HEK293 (cell line): ENCODE measurements at regions not wholly inside any gene's neighbourhood (a gene's known extent, or its start where the extent isn't known, plus 50 kb on each side); places are given as distances from the start of the nearest gene placed in this dataset.

Experiments
- FEZF1 ChIP-seq: fragments of 450-650 bp; formaldehyde crosslinking; IDR thresholded peaks from 2 replicates; pipeline ENCODE4 v1.5.1; 2016; ENCODE audit warnings: missing biosample characterization, missing genetic modification characterization
- TCF7L2 ChIP-seq: IDR thresholded peaks from 2 replicates; pipeline ENCODE4 v1.6.1; 2011; ENCODE audit warnings: low read depth, mild to moderate bottlenecking, inconsistent platforms, low read length, moderate library complexity, borderline replicate concordance
- YY1 ChIP-seq: fragments of 450-650 bp; formaldehyde crosslinking; IDR thresholded peaks from 2 replicates; pipeline ENCODE4 v1.5.1; 2018; ENCODE audit warnings: missing biosample characterization, missing genetic modification characterization
- ZNF157 ChIP-seq: fragments of 450-650 bp; formaldehyde crosslinking; IDR thresholded peaks from 2 replicates; pipeline ENCODE4 v1.5.1; 2016; ENCODE audit warnings: missing biosample characterization, missing genetic modification characterization
- ZNF19 ChIP-seq: fragments of 450-650 bp; formaldehyde crosslinking; IDR thresholded peaks from 2 replicates; pipeline ENCODE4; 2016; ENCODE audit warnings: missing biosample characterization, missing genetic modification characterization, low read depth
- ZNF274 ChIP-seq, 2 experiments: fragments of 200-500 bp in 1 of 2; fragments of 450-650 bp in 1 of 2; sonication (Bioruptor generic) in 1 of 2; formaldehyde crosslinking in 1 of 2; IDR thresholded peaks; 2 replicates each; pipeline versions ENCODE4 v1.5.1 to v1.6.1; 2014 to 2016; ENCODE audit warnings: borderline replicate concordance in 1 of 2, inconsistent platforms in 1 of 2, low read length in 1 of 2, missing biosample characterization in 1 of 2, missing genetic modification characterization in 1 of 2
- ZNF311 ChIP-seq: fragments of 450-650 bp; formaldehyde crosslinking; IDR thresholded peaks from 2 replicates; pipeline ENCODE4 v1.5.1; 2017; ENCODE audit warnings: missing biosample characterization, missing genetic modification characterization, borderline replicate concordance
- ZNF404 ChIP-seq: fragments of 450-650 bp; formaldehyde crosslinking; IDR thresholded peaks from 2 replicates; pipeline ENCODE4 v1.5.1; 2017; ENCODE audit warnings: missing biosample characterization, missing genetic modification characterization
- TF ChIP-seq, protein P1 (sequence below): fragments of 450-650 bp; formaldehyde crosslinking; IDR thresholded peaks from 2 replicates; pipeline ENCODE4 v1.5.1; 2016; ENCODE audit warnings: missing biosample characterization, missing genetic modification characterization
- TF ChIP-seq, protein P2 (sequence below): fragments of 450-650 bp; formaldehyde crosslinking; IDR thresholded peaks from 2 replicates; pipeline ENCODE4 v1.5.1; 2016; ENCODE audit warnings: missing biosample characterization, missing genetic modification characterization
- TF ChIP-seq, protein P3 (sequence below): fragments of 450-650 bp; formaldehyde crosslinking; IDR thresholded peaks from 2 replicates; pipeline ENCODE4 v1.5.1; 2016; ENCODE audit warnings: missing biosample characterization, missing genetic modification characterization
- TF ChIP-seq, protein P4 (sequence below): fragments of 450-650 bp; formaldehyde crosslinking; IDR thresholded peaks from 2 replicates; pipeline ENCODE4 v1.5.1; 2016; ENCODE audit warnings: missing biosample characterization, missing genetic modification characterization, low read depth
- TF ChIP-seq, protein P5 (sequence below): fragments of 450-650 bp; formaldehyde crosslinking; IDR thresholded peaks from 2 replicates; pipeline ENCODE4 v1.5.1; 2016; ENCODE audit warnings: missing biosample characterization, missing genetic modification characterization
- TF ChIP-seq, protein P6 (sequence below): fragments of 450-650 bp; formaldehyde crosslinking; IDR thresholded peaks from 2 replicates; pipeline ENCODE4 v1.5.1; 2016; ENCODE audit warnings: missing biosample characterization, missing genetic modification characterization, low read depth

DNA sequence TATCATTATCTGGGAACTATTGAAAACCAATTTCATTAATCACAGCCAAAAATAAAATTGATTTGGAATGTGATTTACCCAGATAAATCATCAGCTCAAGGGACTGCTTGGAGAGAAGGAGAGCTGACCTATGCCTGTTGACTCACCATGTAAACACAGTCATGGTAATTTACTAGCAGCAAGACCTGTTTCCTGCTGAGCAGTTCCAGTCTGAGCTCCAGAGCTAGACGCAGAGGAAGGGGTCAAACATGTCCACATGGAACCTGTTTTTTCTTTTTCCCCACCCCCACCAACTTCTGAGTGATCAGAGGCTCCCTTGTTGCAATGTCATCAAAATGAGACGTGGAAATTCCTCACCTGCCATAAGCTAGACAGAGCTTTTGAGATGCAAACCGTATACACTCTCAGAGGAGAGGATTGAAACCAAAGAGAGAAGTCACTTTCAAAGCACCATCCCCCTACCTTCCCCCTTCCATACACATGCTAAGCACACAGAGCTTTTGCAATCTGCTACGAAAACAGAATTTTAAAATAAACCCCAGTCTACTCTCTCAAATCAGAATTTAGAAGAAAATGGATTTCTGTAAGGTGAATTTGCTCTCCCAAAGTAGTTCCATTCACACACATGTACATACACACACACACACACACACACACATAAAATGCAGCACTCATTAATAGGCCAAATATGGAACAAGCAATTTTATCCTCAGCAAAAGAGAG, 55.9 kb upstream of the PTGFRN start:
- TF ChIP-seq, protein P1, sequence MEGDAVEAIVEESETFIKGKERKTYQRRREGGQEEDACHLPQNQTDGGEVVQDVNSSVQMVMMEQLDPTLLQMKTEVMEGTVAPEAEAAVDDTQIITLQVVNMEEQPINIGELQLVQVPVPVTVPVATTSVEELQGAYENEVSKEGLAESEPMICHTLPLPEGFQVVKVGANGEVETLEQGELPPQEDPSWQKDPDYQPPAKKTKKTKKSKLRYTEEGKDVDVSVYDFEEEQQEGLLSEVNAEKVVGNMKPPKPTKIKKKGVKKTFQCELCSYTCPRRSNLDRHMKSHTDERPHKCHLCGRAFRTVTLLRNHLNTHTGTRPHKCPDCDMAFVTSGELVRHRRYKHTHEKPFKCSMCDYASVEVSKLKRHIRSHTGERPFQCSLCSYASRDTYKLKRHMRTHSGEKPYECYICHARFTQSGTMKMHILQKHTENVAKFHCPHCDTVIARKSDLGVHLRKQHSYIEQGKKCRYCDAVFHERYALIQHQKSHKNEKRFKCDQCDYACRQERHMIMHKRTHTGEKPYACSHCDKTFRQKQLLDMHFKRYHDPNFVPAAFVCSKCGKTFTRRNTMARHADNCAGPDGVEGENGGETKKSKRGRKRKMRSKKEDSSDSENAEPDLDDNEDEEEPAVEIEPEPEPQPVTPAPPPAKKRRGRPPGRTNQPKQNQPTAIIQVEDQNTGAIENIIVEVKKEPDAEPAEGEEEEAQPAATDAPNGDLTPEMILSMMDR: no peak
- TF ChIP-seq, protein P2, sequence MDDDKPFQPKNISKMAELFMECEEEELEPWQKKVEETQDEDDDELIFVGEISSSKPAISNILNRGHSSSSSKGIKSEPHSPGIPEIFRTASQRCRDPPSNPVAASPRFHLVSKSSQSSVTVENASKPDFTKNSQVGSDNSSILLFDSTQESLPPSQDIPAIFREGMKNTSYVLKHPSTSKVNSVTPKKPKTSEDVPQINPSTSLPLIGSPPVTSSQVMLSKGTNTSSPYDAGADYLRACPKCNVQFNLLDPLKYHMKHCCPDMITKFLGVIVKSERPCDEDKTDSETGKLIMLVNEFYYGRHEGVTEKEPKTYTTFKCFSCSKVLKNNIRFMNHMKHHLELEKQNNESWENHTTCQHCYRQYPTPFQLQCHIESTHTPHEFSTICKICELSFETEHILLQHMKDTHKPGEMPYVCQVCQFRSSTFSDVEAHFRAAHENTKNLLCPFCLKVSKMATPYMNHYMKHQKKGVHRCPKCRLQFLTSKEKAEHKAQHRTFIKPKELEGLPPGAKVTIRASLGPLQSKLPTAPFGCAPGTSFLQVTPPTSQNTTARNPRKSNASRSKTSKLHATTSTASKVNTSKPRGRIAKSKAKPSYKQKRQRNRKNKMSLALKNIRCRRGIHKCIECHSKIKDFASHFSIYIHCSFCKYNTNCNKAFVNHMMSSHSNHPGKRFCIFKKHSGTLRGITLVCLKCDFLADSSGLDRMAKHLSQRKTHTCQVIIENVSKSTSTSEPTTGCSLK (tag by site-specific recombination): no peak
- TF ChIP-seq, protein P3, sequence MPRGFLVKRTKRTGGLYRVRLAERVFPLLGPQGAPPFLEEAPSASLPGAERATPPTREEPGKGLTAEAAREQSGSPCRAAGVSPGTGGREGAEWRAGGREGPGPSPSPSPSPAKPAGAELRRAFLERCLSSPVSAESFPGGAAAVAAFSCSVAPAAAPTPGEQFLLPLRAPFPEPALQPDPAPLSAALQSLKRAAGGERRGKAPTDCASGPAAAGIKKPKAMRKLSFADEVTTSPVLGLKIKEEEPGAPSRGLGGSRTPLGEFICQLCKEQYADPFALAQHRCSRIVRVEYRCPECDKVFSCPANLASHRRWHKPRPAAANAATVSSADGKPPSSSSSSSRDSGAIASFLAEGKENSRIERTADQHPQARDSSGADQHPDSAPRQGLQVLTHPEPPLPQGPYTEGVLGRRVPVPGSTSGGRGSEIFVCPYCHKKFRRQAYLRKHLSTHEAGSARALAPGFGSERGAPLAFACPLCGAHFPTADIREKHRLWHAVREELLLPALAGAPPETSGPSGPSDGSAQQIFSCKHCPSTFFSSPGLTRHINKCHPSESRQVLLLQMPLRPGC (tag by site-specific recombination): peak; percentile 77; the same call in 1 of the 2 replicates
- TF ChIP-seq, protein P4, sequence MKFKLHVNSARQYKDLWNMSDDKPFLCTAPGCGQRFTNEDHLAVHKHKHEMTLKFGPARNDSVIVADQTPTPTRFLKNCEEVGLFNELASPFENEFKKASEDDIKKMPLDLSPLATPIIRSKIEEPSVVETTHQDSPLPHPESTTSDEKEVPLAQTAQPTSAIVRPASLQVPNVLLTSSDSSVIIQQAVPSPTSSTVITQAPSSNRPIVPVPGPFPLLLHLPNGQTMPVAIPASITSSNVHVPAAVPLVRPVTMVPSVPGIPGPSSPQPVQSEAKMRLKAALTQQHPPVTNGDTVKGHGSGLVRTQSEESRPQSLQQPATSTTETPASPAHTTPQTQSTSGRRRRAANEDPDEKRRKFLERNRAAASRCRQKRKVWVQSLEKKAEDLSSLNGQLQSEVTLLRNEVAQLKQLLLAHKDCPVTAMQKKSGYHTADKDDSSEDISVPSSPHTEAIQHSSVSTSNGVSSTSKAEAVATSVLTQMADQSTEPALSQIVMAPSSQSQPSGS (tag by site-specific recombination): no peak
- TF ChIP-seq TCF7L2 (no peak), FEZF1 (tag by site-specific recombination) (peak; percentile 72), ZNF404 (tag by site-specific recombination) (no peak), ZNF19 (tag by site-specific recombination) (no peak), ZNF157 (no peak), ZNF311 (tag by site-specific recombination) (no peak), ZNF274 (IDR thresholded peaks at IDR 0.05; ENCODE audit: low read length) (no peak), ZNF274 (tag by site-specific recombination; IDR thresholded peaks at IDR 0.05; ENCODE audit: borderline replicate concordance) (no peak), YY1 (no peak)
- TF ChIP-seq, protein P5, sequence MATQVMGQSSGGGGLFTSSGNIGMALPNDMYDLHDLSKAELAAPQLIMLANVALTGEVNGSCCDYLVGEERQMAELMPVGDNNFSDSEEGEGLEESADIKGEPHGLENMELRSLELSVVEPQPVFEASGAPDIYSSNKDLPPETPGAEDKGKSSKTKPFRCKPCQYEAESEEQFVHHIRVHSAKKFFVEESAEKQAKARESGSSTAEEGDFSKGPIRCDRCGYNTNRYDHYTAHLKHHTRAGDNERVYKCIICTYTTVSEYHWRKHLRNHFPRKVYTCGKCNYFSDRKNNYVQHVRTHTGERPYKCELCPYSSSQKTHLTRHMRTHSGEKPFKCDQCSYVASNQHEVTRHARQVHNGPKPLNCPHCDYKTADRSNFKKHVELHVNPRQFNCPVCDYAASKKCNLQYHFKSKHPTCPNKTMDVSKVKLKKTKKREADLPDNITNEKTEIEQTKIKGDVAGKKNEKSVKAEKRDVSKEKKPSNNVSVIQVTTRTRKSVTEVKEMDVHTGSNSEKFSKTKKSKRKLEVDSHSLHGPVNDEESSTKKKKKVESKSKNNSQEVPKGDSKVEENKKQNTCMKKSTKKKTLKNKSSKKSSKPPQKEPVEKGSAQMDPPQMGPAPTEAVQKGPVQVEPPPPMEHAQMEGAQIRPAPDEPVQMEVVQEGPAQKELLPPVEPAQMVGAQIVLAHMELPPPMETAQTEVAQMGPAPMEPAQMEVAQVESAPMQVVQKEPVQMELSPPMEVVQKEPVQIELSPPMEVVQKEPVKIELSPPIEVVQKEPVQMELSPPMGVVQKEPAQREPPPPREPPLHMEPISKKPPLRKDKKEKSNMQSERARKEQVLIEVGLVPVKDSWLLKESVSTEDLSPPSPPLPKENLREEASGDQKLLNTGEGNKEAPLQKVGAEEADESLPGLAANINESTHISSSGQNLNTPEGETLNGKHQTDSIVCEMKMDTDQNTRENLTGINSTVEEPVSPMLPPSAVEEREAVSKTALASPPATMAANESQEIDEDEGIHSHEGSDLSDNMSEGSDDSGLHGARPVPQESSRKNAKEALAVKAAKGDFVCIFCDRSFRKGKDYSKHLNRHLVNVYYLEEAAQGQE (tag by site-specific recombination): no peak
- TF ChIP-seq, protein P6, sequence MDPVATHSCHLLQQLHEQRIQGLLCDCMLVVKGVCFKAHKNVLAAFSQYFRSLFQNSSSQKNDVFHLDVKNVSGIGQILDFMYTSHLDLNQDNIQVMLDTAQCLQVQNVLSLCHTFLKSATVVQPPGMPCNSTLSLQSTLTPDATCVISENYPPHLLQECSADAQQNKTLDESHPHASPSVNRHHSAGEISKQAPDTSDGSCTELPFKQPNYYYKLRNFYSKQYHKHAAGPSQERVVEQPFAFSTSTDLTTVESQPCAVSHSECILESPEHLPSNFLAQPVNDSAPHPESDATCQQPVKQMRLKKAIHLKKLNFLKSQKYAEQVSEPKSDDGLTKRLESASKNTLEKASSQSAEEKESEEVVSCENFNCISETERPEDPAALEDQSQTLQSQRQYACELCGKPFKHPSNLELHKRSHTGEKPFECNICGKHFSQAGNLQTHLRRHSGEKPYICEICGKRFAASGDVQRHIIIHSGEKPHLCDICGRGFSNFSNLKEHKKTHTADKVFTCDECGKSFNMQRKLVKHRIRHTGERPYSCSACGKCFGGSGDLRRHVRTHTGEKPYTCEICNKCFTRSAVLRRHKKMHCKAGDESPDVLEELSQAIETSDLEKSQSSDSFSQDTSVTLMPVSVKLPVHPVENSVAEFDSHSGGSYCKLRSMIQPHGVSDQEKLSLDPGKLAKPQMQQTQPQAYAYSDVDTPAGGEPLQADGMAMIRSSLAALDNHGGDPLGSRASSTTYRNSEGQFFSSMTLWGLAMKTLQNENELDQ (tag by site-specific recombination): no peak
